Stomach (tissue), 8 donors: ENCODE measurements at regions not wholly inside any gene's neighbourhood (a gene's known extent, or its start where the extent isn't known, plus 50 kb on each side); places are given as distances from the start of the nearest gene placed in this dataset.

ENCODE experiments used
- DNase-seq, 2 donors: peaks; one replicate each; pipeline versions ENCODE4 v3.0.0 to v3.0.0-alpha.2; 2013 to 2019
- H3K27ac ChIP-seq, 5 donors: fragments of 200-600 bp in 4 of 5; sonication (generic) in 4 of 5; one replicate each; pipeline ENCODE4 v1.5.1; 2013 to 2019; ENCODE audit warnings: mild to moderate bottlenecking in 1 of 5, moderate library complexity in 1 of 5
- H3K27me3 ChIP-seq, 3 donors: fragments of 200-600 bp; sonication (generic); one replicate each; pipeline ENCODE4 v1.5.1; 2017 to 2019; ENCODE audit warnings: mixed run types in 1 of 3
- H3K36me3 ChIP-seq, 4 donors: fragments of 200-600 bp; sonication (generic); 1 replicate in 3 of 4; 2 replicates in 1 of 4; pipeline ENCODE4 v1.5.1; 2016 to 2019
- H3K4me1 ChIP-seq, 4 donors: fragments of 200-600 bp; sonication (generic); one replicate each; pipeline ENCODE4 v1.5.1; 2016 to 2019
- H3K4me3 ChIP-seq, 4 donors: fragments of 200-600 bp; sonication (generic) in 3 of 4; one replicate each; pipeline ENCODE4 v1.5.1; 2016 to 2019; ENCODE audit warnings: mild to moderate bottlenecking in 1 of 4
- H3K9me3 ChIP-seq, 4 donors: fragments of 200-600 bp; sonication (generic); one replicate each; pipeline ENCODE4 v1.5.1; 2016 to 2019
- EP300 ChIP-seq: sonication (generic); formaldehyde crosslinking; IDR thresholded peaks from one replicate; pipeline ENCODE4 v1.6.1; 2017; ENCODE audit warnings: antibody characterized with exemption
- POLR2A ChIP-seq, 4 donors: fragments of 450-650 bp; IDR thresholded peaks; one replicate each; pipeline ENCODE4 v1.6.1; 2016; ENCODE audit warnings: antibody characterized with exemption in 4 of 4, control low read depth in 2 of 4, mild to moderate bottlenecking in 1 of 4, moderate library complexity in 1 of 4
- POLR2AphosphoS5 ChIP-seq, 3 donors: sonication (generic); formaldehyde crosslinking; IDR thresholded peaks; one replicate each; pipeline ENCODE4 v1.6.1; 2016; ENCODE audit warnings: antibody characterized with exemption in 3 of 3
- WGBS, 5 donors: extraction: QIAGEN DNeasy Blood & Tissue Kit in 3 of 5; methylation state at CpG; one replicate each; pipeline versions ENCODE4 v1.1.5 to v1.1.7; 2013 to 2018; 5-methylcytosine and 5-hydroxymethylcytosine counted together
- intact Hi-C: fragments of 100-400 bp; cut with DNase I; formaldehyde crosslinking; loops from one replicate; pipeline ENCODE4 v1.15.1; 2023; ENCODE audit warnings: low total_unique reads
- TF ChIP-seq, protein P1 (sequence below), 7 experiments: fragments of 450-650 bp in 4 of 7; fragments of 200-600 bp in 3 of 7; sonication (generic) in 3 of 7; IDR thresholded peaks; one replicate each; pipeline ENCODE4 v1.5.1; 2016 to 2019; ENCODE audit warnings: antibody characterized with exemption in 7 of 7, control low read depth in 2 of 7, mild to moderate bottlenecking in 1 of 7
- donor health status: healthy with polysubstance abuse.
- donor health status: Bipolar disorder and iron deficiency.
- donor health status: healthy.

DNA sequence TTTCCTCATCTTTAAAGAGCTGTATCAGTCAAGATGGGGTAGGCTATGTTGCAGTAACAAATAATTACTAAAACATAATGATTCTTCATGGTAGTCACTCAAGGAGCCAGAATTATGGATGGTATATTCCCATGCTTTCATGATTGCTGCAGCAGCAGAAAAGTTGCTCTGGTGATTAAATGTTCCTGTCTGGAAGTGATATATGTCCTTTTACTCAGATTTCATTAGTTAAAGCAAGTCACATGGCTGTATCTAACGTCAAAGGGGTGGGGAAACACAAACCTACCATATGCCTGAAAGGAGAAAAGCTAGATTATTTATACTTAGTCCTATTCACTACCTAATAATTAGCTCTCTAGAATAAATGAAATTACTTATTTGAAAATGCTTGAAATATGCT is 594.7 kb downstream of the SOX5 start:
- Histone ChIP-seq H3K4me1 (no peaks in the 10 kb centered on the region), H3K36me3 (no peaks in the 10 kb centered on the region), H3K4me3 (no peak overlapping the region), H3K27me3 (no peaks in the 10 kb centered on the region), H3K27ac (no peak overlapping the region), H3K9me3 (no peaks in the 10 kb centered on the region)
- no peak for DNase-seq
- TF ChIP-seq, protein P1, sequence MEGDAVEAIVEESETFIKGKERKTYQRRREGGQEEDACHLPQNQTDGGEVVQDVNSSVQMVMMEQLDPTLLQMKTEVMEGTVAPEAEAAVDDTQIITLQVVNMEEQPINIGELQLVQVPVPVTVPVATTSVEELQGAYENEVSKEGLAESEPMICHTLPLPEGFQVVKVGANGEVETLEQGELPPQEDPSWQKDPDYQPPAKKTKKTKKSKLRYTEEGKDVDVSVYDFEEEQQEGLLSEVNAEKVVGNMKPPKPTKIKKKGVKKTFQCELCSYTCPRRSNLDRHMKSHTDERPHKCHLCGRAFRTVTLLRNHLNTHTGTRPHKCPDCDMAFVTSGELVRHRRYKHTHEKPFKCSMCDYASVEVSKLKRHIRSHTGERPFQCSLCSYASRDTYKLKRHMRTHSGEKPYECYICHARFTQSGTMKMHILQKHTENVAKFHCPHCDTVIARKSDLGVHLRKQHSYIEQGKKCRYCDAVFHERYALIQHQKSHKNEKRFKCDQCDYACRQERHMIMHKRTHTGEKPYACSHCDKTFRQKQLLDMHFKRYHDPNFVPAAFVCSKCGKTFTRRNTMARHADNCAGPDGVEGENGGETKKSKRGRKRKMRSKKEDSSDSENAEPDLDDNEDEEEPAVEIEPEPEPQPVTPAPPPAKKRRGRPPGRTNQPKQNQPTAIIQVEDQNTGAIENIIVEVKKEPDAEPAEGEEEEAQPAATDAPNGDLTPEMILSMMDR (IDR thresholded peaks at IDR 0.05) = no peak
- intact Hi-C loops = no loop called here
- WGBS, 5 donors = 22 to 32% (median 28%) methylated on average over 1 of the region's 1 CpG

GRCh38 chr12:23356440-23356839 is 593.0 kb downstream of the SOX5 start:
- intact Hi-C loops = no loop called here
- Histone ChIP-seq H3K9me3 (no peaks in the 10 kb centered on the region), H3K27me3 (no peaks in the 10 kb centered on the region), H3K4me1 (peaks cover 0 to 5% (median 0%) of the 10 kb centered on the region in 4 donors), H3K4me3 (no peak overlapping the region), H3K27ac (no peak overlapping the region), H3K36me3 (no peaks in the 10 kb centered on the region)
- TF ChIP-seq, protein P1 (IDR thresholded peaks at IDR 0.05) = no peak
- TF ChIP-seq POLR2A (IDR thresholded peaks at IDR 0.05) = no peak
- no peak for TF ChIP-seq EP300
- TF ChIP-seq POLR2AphosphoS5 (IDR thresholded peaks at IDR 0.05) = no peak
- 50 to 72% (median 64%) methylated on average over 3 of the region's 3 CpGs for WGBS, 5 donors
- DNase-seq = no peak

DNA sequence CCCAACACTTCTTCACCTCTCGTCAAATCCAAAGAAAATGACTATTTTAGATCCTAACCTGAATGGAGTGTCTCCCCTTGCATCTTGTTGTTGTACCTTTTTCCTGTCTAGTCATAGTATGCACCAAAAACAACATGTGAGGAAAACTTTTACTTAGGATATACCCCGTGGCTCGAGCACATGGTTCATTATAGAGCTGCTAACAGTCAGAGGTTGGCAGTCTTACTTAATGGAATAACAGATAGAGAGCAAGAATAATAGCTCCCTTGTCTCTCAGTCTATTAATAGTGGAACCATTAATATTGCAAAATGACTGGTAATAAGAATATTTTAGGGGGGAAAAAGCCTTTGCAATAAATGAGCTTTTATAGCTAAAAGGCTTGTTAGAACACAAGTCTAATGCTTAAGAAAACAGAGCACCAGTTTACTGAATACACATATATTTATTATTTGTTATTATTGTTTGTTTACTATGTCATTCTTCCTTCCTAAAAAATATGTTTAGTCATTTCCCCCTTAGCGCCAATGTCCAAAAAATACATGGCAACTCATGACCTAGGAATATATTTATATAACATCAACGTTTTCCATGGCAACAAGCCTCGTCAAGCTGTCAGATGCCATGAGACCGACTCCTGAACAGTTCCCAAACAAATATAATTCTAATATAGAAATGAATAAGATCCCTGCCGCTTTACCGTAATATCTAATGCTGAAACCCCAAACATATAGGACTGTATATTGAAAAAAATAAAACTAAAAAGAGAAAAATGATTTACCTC is 592.4 kb downstream of the SOX5 start:
- peaks cover 0 to 5% (median 0%) of the 10 kb centered on the region in 4 donors for H3K4me1 ChIP-seq
- TF ChIP-seq POLR2A (IDR thresholded peaks at IDR 0.05) (no peak), POLR2AphosphoS5 (IDR thresholded peaks at IDR 0.05) (no peak), EP300 (no peak)
- TF ChIP-seq, protein P1 (IDR thresholded peaks at IDR 0.05) = no peak
- no peak overlapping the region for H3K27ac ChIP-seq
- 75 to 85% (median 83%) methylated on average over 9 of the region's 9 CpGs for WGBS, 5 donors
- no peak for DNase-seq
- intact Hi-C loops = no loop called here
- H3K36me3 ChIP-seq = no peaks in the 10 kb centered on the region
- H3K4me3 ChIP-seq = no peak overlapping the region
- H3K9me3 ChIP-seq = no peaks in the 10 kb centered on the region
- no peaks in the 10 kb centered on the region for H3K27me3 ChIP-seq

- TF ChIP-seq POLR2A (IDR thresholded peaks at IDR 0.05) (no peak), EP300 (no peak), POLR2AphosphoS5 (IDR thresholded peaks at IDR 0.05) (no peak)
- TF ChIP-seq, protein P1 (IDR thresholded peaks at IDR 0.05) = no peak
- Histone ChIP-seq H3K4me1 (peaks cover 0 to 5% (median 0%) of the 10 kb centered on the region in 4 donors), H3K27ac (no peak overlapping the region), H3K9me3 (peaks cover 0 to 7% (median 4%) of the 10 kb centered on the region in 4 donors), H3K36me3 (no peaks in the 10 kb centered on the region), H3K4me3 (no peak overlapping the region), H3K27me3 (no peaks in the 10 kb centered on the region)
- intact Hi-C loops = no loop called here
- DNase-seq = peak in 1 of 2 donors; percentile 62
- WGBS, 5 donors = 50 to 70% (median 66%) methylated on average over 3 of the region's 3 CpGs
These were observed 589.3 kb downstream of the SOX5 start for GRCh38 chr12:23359975-23360701.
